Thoracic aorta (tissue), 2 donors: ENCODE measurements at regions not wholly inside any gene's neighbourhood (a gene's known extent, or its start where the extent isn't known, plus 50 kb on each side); places are given as distances from the start of the nearest gene placed in this dataset.

Source experiments
- ATAC-seq: fragments of 150-250 bp; one replicate; pipeline ENCODE4 v1.8.0; 2017; ENCODE audit warnings: low read depth; ENCODE audit not compliant: insufficient number of reproducible peaks, low FRiP score
- DNase-seq: peaks from one replicate; pipeline ENCODE4 v3.0.0-alpha.2; 2020; ENCODE audit warnings: low spot score
- H3K27ac ChIP-seq, 2 donors: fragments of 200-600 bp; sonication (generic); 1 replicate in 1 of 2; 2 replicates in 1 of 2; pipeline ENCODE4 v1.5.1; 2016; ENCODE audit warnings: mild to moderate bottlenecking in 2 of 2, moderate library complexity in 2 of 2
- H3K27me3 ChIP-seq: fragments of 200-600 bp; sonication (generic); replicated peaks from 2 replicates; pipeline ENCODE4 v1.6.0; 2016; ENCODE audit warnings: mild to moderate bottlenecking; ENCODE audit not compliant: insufficient read depth
- H3K36me3 ChIP-seq: fragments of 200-600 bp; sonication (generic); one replicate; pipeline ENCODE4 v1.5.1; 2016
- H3K4me1 ChIP-seq, 2 donors: fragments of 200-600 bp; sonication (generic); 1 replicate in 1 of 2; 2 replicates in 1 of 2; pipeline versions ENCODE4 v1.5.1 to v1.6.0; 2016; ENCODE audit warnings: low read depth in 2 of 2, mild to moderate bottlenecking in 1 of 2; ENCODE audit not compliant: control insufficient read depth in 1 of 2
- H3K4me3 ChIP-seq: fragments of 200-600 bp; sonication (generic); 2 replicates; pipeline ENCODE4 v1.5.1; 2016; ENCODE audit warnings: mild to moderate bottlenecking
- H3K9me3 ChIP-seq: fragments of 200-600 bp; sonication (generic); 2 replicates; pipeline ENCODE4 v1.5.1; 2016
- CTCF ChIP-seq: fragments of 200-600 bp; sonication (generic); IDR thresholded peaks from one replicate; pipeline ENCODE4 v1.5.1; 2019; ENCODE audit warnings: antibody characterized with exemption

DNA sequence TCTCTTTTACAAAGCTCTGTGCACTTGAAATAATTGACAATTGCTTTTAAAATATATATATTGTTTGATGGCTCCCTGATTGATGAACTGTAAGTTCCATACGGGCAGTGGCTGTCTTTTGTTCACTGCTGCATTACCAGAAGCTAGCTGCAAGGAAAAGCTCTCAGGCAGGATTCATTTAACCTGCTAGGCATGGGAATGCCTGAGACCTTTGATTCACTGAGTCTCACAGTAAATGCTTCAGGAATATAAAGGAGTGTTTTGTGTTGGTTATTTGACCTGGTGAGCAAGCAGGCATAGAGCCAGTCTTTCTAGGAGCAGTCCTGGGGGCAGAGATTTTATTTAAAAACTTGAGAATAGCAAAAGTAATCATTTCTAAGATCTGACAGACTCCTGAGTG, 193.2 kb upstream of the ITGA4 start:
- no peaks in the 10 kb centered on the region for H3K27me3 ChIP-seq
- no peaks in the 10 kb centered on the region for H3K4me1 ChIP-seq
- ATAC-seq (no peak), DNase-seq (no peak)
- no peak for TF ChIP-seq CTCF
- no peaks in the 10 kb centered on the region for H3K36me3 ChIP-seq
- no peak overlapping the region for H3K27ac ChIP-seq
- H3K9me3 ChIP-seq: no peaks in the 10 kb centered on the region
- no peak overlapping the region for H3K4me3 ChIP-seq

GRCh38 chr2:181264441-181264840, 192.7 kb upstream of the ITGA4 start:
- Histone ChIP-seq H3K4me1 (no peaks in the 10 kb centered on the region), H3K27me3 (no peaks in the 10 kb centered on the region), H3K36me3 (no peaks in the 10 kb centered on the region), H3K27ac (no peak overlapping the region), H3K9me3 (no peaks in the 10 kb centered on the region), H3K4me3 (no peak overlapping the region)
- DNase-seq (no peak), ATAC-seq (no peak)
- no peak for TF ChIP-seq CTCF

GRCh38 chr2:181266614-181267013, 190.6 kb upstream of the ITGA4 start:
- Histone ChIP-seq H3K27me3 (no peaks in the 10 kb centered on the region), H3K36me3 (no peaks in the 10 kb centered on the region), H3K4me1 (no peaks in the 10 kb centered on the region), H3K4me3 (no peak overlapping the region), H3K9me3 (no peaks in the 10 kb centered on the region), H3K27ac (no peak overlapping the region)
- ATAC-seq (no peak), DNase-seq (no peak)
- no peak for TF ChIP-seq CTCF

GRCh38 chr2:181268174-181268867, 188.9 kb upstream of the ITGA4 start:
- no peak for ATAC-seq
- TF ChIP-seq CTCF: no peak
- H3K4me3 ChIP-seq: no peak overlapping the region
- no peaks in the 10 kb centered on the region for H3K9me3 ChIP-seq
- no peak overlapping the region for H3K27ac ChIP-seq
- H3K27me3 ChIP-seq: no peaks in the 10 kb centered on the region
- no peaks in the 10 kb centered on the region for H3K36me3 ChIP-seq
- DNase-seq: no peak
- H3K4me1 ChIP-seq: no peaks in the 10 kb centered on the region

- no peak overlapping the region for H3K4me3 ChIP-seq
Measured at GRCh38 chr2:181273986-181274385, 183.2 kb upstream of the ITGA4 start.

More at GRCh38 chr2:181273986-181274385, 183.2 kb upstream of the ITGA4 start:
- Histone ChIP-seq H3K27me3 (no peaks in the 10 kb centered on the region), H3K27ac (no peak overlapping the region), H3K36me3 (no peaks in the 10 kb centered on the region), H3K4me1 (no peaks in the 10 kb centered on the region), H3K9me3 (no peaks in the 10 kb centered on the region)
- no peak for TF ChIP-seq CTCF
- DNase-seq (no peak), ATAC-seq (no peak)
